Endodermal cell (in vitro differentiated cells): ENCODE measurements at regions not wholly inside any gene's neighbourhood (a gene's known extent, or its start where the extent isn't known, plus 50 kb on each side); places are given as distances from the start of the nearest gene placed in this dataset.

ENCODE experiments used
- DNase-seq: peaks from one replicate; pipeline ENCODE4 v3.0.0-alpha.2; 2017
- H3K27ac ChIP-seq: 2 replicates; pipeline ENCODE4 v1.5.1; 2013; ENCODE audit warnings: mild to moderate bottlenecking, low read depth, low read length, moderate library complexity
- H3K27me3 ChIP-seq: 2 replicates; pipeline ENCODE4 v1.6.1; 2013; ENCODE audit warnings: mild to moderate bottlenecking, low read length, moderate library complexity; ENCODE audit not compliant: insufficient read depth, control insufficient read depth, poor library complexity, severe bottlenecking
- H3K36me3 ChIP-seq: 2 replicates; pipeline ENCODE4 v1.7.0; 2013; ENCODE audit warnings: mild to moderate bottlenecking, low read length, moderate library complexity; ENCODE audit not compliant: control insufficient read depth, insufficient read depth
- H3K4me1 ChIP-seq: one replicate; pipeline ENCODE4 v1.7.0; 2013; ENCODE audit warnings: low read length; ENCODE audit not compliant: control insufficient read depth, insufficient read depth
- H3K4me3 ChIP-seq: 2 replicates; pipeline ENCODE4 v1.5.1; 2013; ENCODE audit warnings: mild to moderate bottlenecking, low read length, moderate library complexity
- H3K9ac ChIP-seq: 2 replicates; pipeline ENCODE4 v1.6.1; 2013; ENCODE audit warnings: mild to moderate bottlenecking, low read length, moderate library complexity; ENCODE audit not compliant: poor library complexity, severe bottlenecking; ENCODE audit errors: extremely low read depth
- H3K9me3 ChIP-seq: 2 replicates; pipeline ENCODE4 v1.6.1; 2013; ENCODE audit warnings: mild to moderate bottlenecking, low read length, moderate library complexity; ENCODE audit not compliant: control insufficient read depth
- H3K27ac Mint-ChIP-seq: 2 replicates; pipeline ENCODE4 v1.8.0; 2020; ENCODE audit warnings: mixed read lengths
- H3K27me3 Mint-ChIP-seq: 2 replicates; pipeline ENCODE4 v1.8.0; 2021; ENCODE audit warnings: mild to moderate bottlenecking, mixed read lengths; ENCODE audit not compliant: insufficient read depth
- H3K36me3 Mint-ChIP-seq: 2 replicates; pipeline ENCODE4 v1.8.0; 2020; ENCODE audit warnings: low read depth, mixed read lengths
- H3K4me1 Mint-ChIP-seq: 2 replicates; pipeline ENCODE4 v1.8.0; 2020; ENCODE audit warnings: mixed read lengths
- H3K4me3 Mint-ChIP-seq: 2 replicates; pipeline ENCODE4 v1.8.0; 2020; ENCODE audit warnings: mild to moderate bottlenecking, moderate library complexity, mixed read lengths
- H3K9me3 Mint-ChIP-seq: 2 replicates; pipeline ENCODE4 v1.8.0; 2020; ENCODE audit warnings: mild to moderate bottlenecking, mixed read lengths
- CTCF ChIP-seq: fragments of 200-600 bp; sonication (generic); conservative IDR thresholded peaks from 2 replicates; pipeline ENCODE4 v1.5.0; 2021; ENCODE audit warnings: antibody characterized with exemption, mild to moderate bottlenecking
- WGBS, 2 experiments: methylation state at CpG; one replicate each; pipeline versions ENCODE4 v1.1.5 to v1.1.7; 2013; ENCODE audit warnings: missing lambda C conversion rate in 2 of 2, mixed read lengths in 1 of 2; ENCODE audit not compliant: insufficient coverage in 1 of 2, insufficient read length in 1 of 2; 5-methylcytosine and 5-hydroxymethylcytosine counted together

GRCh38 chr3:55177749-55178148, 249.9 kb upstream of the LRTM1 start:
- WGBS, 2 experiments = 87 to 91% methylated on average over 5 to 6 of the region's 6 CpGs
- Mint-ChIP-seq H3K4me1 (no peaks in the 10 kb centered on the region), H3K36me3 (no peaks in the 10 kb centered on the region), H3K27ac (no peak overlapping the region), H3K9me3 (no peaks in the 10 kb centered on the region), H3K4me3 (no peak overlapping the region), H3K27me3 (no peaks in the 10 kb centered on the region)
- no peak for DNase-seq
- TF ChIP-seq CTCF = no peak
- Histone ChIP-seq H3K4me3 (no peak overlapping the region), H3K4me1 (no peaks in the 10 kb centered on the region), H3K9ac (no peak overlapping the region), H3K9me3 (no peaks in the 10 kb centered on the region), H3K27ac (no peak overlapping the region), H3K36me3 (no peaks in the 10 kb centered on the region), H3K27me3 (no peaks in the 10 kb centered on the region)

- no peak for DNase-seq
- H3K27ac ChIP-seq = no peak overlapping the region
- no peak overlapping the region for H3K4me3 ChIP-seq
- 83 to 91% methylated on average over 1 to 2 of the region's 2 CpGs for WGBS, 2 experiments
- Mint-ChIP-seq H3K27me3 (no peaks in the 10 kb centered on the region), H3K9me3 (peaks cover 1% of the 10 kb centered on the region), H3K4me3 (no peak overlapping the region), H3K4me1 (no peaks in the 10 kb centered on the region), H3K36me3 (no peaks in the 10 kb centered on the region), H3K27ac (no peak overlapping the region)
- H3K9me3 ChIP-seq = no peaks in the 10 kb centered on the region
- TF ChIP-seq CTCF = no peak
- H3K27me3 ChIP-seq = no peaks in the 10 kb centered on the region
- no peaks in the 10 kb centered on the region for H3K4me1 ChIP-seq
- no peaks in the 10 kb centered on the region for H3K36me3 ChIP-seq
- no peak overlapping the region for H3K9ac ChIP-seq
Observed at GRCh38 chr3:55175423-55175822, 247.6 kb upstream of the LRTM1 start.

- Mint-ChIP-seq H3K27me3 (no peaks in the 10 kb centered on the region), H3K4me3 (no peak overlapping the region), H3K4me1 (no peaks in the 10 kb centered on the region), H3K9me3 (peaks cover 1% of the 10 kb centered on the region), H3K27ac (no peak overlapping the region), H3K36me3 (no peaks in the 10 kb centered on the region)
- TF ChIP-seq CTCF = no peak
- Histone ChIP-seq H3K4me3 (no peak overlapping the region), H3K9ac (no peak overlapping the region), H3K27ac (no peak overlapping the region), H3K27me3 (no peaks in the 10 kb centered on the region), H3K4me1 (no peaks in the 10 kb centered on the region), H3K36me3 (no peaks in the 10 kb centered on the region), H3K9me3 (no peaks in the 10 kb centered on the region)
- no peak for DNase-seq
- 91 to 98% methylated on average over 4 of the region's 4 CpGs for WGBS, 2 experiments
Observed at GRCh38 chr3:55174747-55175146, 246.9 kb upstream of the LRTM1 start.
